ENCODE measurements at regions not wholly inside any gene's neighbourhood (a gene's known extent, or its start where the extent isn't known, plus 50 kb on each side); places are given as distances from the start of the nearest gene placed in this dataset.

DNA sequence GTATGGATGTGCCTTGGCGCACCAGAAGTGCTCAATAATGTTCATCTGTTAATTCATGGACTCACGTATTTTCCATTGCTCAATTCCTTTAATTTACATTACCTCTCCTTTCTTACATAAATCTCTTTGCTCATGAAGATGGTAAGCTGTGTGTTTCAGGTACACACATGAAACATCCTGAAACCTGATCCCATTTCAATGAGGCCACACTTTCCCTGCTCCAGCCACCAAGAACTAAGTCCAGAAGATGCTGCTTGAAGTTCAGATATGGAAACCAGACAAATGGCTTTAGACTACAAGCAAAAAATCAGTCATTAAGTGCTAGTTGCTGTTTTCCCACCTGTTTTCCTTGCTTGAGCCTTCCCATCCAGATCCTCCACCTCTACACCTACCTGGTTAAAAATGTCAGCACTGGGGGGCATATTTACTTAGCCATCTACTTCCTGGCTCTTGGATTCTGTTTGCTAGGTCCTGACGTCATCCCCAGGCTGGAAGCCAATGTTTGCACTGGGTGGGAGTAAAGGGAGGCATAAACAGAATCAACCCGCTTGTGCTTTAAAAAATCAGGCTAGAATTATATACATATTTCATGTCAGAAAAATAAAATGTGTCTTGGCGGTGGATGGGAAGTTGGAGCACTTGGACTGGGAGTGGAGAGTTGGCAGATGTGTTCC is 309.7 kb downstream of the OSR1 start:
- no peaks in the 10 kb centered on the region for H3K79me2 ChIP-seq (ENCODE audit: insufficient read depth, low read length)
- H3K27ac Mint-ChIP-seq: no peak overlapping the region
- no peak overlapping the region for H3K4me3 Mint-ChIP-seq
- TF ChIP-seq, protein P1, sequence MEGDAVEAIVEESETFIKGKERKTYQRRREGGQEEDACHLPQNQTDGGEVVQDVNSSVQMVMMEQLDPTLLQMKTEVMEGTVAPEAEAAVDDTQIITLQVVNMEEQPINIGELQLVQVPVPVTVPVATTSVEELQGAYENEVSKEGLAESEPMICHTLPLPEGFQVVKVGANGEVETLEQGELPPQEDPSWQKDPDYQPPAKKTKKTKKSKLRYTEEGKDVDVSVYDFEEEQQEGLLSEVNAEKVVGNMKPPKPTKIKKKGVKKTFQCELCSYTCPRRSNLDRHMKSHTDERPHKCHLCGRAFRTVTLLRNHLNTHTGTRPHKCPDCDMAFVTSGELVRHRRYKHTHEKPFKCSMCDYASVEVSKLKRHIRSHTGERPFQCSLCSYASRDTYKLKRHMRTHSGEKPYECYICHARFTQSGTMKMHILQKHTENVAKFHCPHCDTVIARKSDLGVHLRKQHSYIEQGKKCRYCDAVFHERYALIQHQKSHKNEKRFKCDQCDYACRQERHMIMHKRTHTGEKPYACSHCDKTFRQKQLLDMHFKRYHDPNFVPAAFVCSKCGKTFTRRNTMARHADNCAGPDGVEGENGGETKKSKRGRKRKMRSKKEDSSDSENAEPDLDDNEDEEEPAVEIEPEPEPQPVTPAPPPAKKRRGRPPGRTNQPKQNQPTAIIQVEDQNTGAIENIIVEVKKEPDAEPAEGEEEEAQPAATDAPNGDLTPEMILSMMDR (IDR thresholded peaks at IDR 0.05): no peak
- WGBS (ENCODE audit: insufficient coverage): 90% methylated on average over 2 of the region's 5 CpGs
- no peaks in the 10 kb centered on the region for H3K4me1 Mint-ChIP-seq
- no peak overlapping the region for H2AFZ ChIP-seq (ENCODE audit: insufficient read depth, low read depth, low read length, poor library complexity, severe bottlenecking)
- no peak for DNase-seq
- H3K9ac ChIP-seq (ENCODE audit: insufficient read depth, low read length, poor library complexity, severe bottlenecking): no peak overlapping the region
- no peaks in the 10 kb centered on the region for H3K36me3 ChIP-seq (replicated peaks in 1 of 2; ENCODE audit: control insufficient read depth in 1 of 2, insufficient read depth in 2 of 2, low read length in 2 of 2)
- no peak overlapping the region for H3K4me3 ChIP-seq (replicated peaks in 1 of 3; ENCODE audit: low read depth in 2 of 3, low read length in 3 of 3)
- H3K4me2 ChIP-seq (replicated peaks; ENCODE audit: extremely low read depth, low read length, poor library complexity, severe bottlenecking): no peak overlapping the region
- H3K36me3 Mint-ChIP-seq: no peaks in the 10 kb centered on the region
- no peaks in the 10 kb centered on the region for H3K4me1 ChIP-seq (ENCODE audit: control insufficient read depth in 1 of 2, insufficient read depth in 2 of 2, low read length in 2 of 2)
- intact Hi-C loops (cut with micrococcal nuclease): no loop called here
- no peaks in the 10 kb centered on the region for H4K20me1 ChIP-seq (ENCODE audit: insufficient read depth, low read length)
- H3K27ac ChIP-seq (ENCODE audit: low read depth in 1 of 2, low read length in 2 of 2): no peak overlapping the region
- H3K9me3 ChIP-seq (replicated peaks in 1 of 2; ENCODE audit: control insufficient read depth in 1 of 2, insufficient read depth in 1 of 2, low read length in 2 of 2): no peaks in the 10 kb centered on the region
- no peaks in the 10 kb centered on the region for H3K27me3 Mint-ChIP-seq (ENCODE audit: low read depth in 3 of 3)
- peaks cover 1 to 15% (median 4%) of the 10 kb centered on the region in 7 donors for H3K9me3 Mint-ChIP-seq
- no peaks in the 10 kb centered on the region for H3K27me3 ChIP-seq (ENCODE audit: control insufficient read depth in 2 of 2, insufficient read depth in 2 of 2, low read length in 2 of 2)

DNA sequence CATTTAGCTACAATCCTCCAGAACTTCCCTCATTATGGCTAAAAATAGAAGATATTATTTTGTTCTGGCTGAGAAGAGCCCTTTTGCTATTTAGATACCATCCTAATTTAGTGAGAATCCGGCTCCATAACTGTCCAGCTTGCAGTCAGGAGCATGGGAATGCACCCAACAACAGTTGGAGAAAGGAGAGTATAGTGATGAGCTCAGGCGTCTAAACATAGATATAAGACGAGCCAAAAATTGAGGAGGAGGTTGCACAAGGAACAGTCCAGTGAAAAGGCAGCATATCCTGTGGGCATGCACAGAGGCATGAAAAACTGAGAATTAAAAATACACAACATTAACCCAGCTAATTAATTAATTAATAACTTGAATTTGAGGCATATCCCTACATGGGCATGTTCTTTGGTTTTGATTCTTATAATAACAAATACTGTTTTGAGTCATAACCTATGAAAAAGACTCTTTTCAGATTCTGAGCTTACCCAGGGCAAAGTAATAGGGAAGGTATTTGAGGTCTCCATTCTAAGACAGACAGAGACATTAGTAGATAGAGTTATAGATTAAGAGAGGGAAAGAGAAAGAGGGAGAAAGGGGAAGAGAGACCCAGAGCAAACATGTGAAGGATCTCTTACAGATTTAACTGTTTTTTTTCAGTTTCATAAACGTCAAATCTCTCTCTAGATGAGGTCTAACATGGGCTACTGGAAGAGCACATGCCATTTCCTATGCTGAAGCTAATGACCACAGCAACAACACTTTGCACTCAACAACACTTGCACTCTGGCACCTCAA is 311.2 kb downstream of the OSR1 start:
- no peaks in the 10 kb centered on the region for H3K36me3 ChIP-seq (replicated peaks in 1 of 2; ENCODE audit: control insufficient read depth in 1 of 2, insufficient read depth in 2 of 2, low read length in 2 of 2)
- H3K27me3 ChIP-seq (ENCODE audit: control insufficient read depth in 2 of 2, insufficient read depth in 2 of 2, low read length in 2 of 2): no peaks in the 10 kb centered on the region
- H2AFZ ChIP-seq (ENCODE audit: insufficient read depth, low read depth, low read length, poor library complexity, severe bottlenecking): no peak overlapping the region
- Mint-ChIP-seq H3K4me1 (no peaks in the 10 kb centered on the region), H3K9me3 (peaks cover 1 to 19% (median 4%) of the 10 kb centered on the region in 7 donors), H3K27me3 (ENCODE audit: low read depth in 3 of 3) (peaks cover 0 to 2% (median 0%) of the 10 kb centered on the region in 3 donors), H3K4me3 (no peak overlapping the region), H3K36me3 (no peaks in the 10 kb centered on the region), H3K27ac (no peak overlapping the region)
- H3K79me2 ChIP-seq (ENCODE audit: insufficient read depth, low read length): no peaks in the 10 kb centered on the region
- H3K4me2 ChIP-seq (replicated peaks; ENCODE audit: extremely low read depth, low read length, poor library complexity, severe bottlenecking): no peak overlapping the region
- DNase-seq: no peak
- H3K4me1 ChIP-seq (ENCODE audit: control insufficient read depth in 1 of 2, insufficient read depth in 2 of 2, low read length in 2 of 2): no peaks in the 10 kb centered on the region
- WGBS (ENCODE audit: insufficient coverage): 90% methylated on average over 2 of the region's 4 CpGs
- intact Hi-C loops (cut with micrococcal nuclease): no loop called here
- H4K20me1 ChIP-seq (ENCODE audit: insufficient read depth, low read length): no peaks in the 10 kb centered on the region
- no peak overlapping the region for H3K9ac ChIP-seq (ENCODE audit: insufficient read depth, low read length, poor library complexity, severe bottlenecking)
- H3K9me3 ChIP-seq (replicated peaks in 1 of 2; ENCODE audit: control insufficient read depth in 1 of 2, insufficient read depth in 1 of 2, low read length in 2 of 2): no peaks in the 10 kb centered on the region
- H3K4me3 ChIP-seq (replicated peaks in 1 of 3; ENCODE audit: low read depth in 2 of 3, low read length in 3 of 3): no peak overlapping the region
- TF ChIP-seq, protein P1 (IDR thresholded peaks at IDR 0.05): no peak
- H3K27ac ChIP-seq (ENCODE audit: low read depth in 1 of 2, low read length in 2 of 2): no peak overlapping the region

Data from CD14-positive monocyte (primary cell).